ENCODE measurements at regions not wholly inside any gene's neighbourhood (a gene's known extent, or its start where the extent isn't known, plus 50 kb on each side); places are given as distances from the start of the nearest gene placed in this dataset.

DNA sequence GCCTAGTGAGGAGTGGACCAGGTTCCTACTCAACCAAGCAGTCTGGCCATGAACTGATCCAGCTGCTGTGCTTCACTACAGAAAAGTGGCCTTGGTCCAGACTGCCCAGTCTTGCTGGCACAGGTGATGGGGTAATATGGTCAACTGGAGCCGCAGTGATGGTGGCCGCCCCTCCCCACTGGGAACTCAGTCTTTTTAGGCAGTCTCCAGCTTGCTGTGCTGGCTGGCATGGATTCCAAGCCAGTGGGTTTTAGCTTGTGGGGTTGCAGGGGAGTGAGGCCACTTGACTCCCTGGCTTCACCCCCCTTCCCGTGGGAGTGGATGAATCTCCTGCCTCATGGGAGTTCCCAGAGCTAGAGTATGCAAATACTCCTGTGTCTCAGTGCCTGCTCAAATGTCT lies 52.7 kb upstream of the CDK6 start:
- TF ChIP-seq ZNF274 (IDR thresholded peaks at IDR 0.05; ENCODE audit: low read depth, low read length), result no peak

More for the DNA sequence above, 52.7 kb upstream of the CDK6 start:
- H3K4me3 ChIP-seq (ENCODE audit: low read length), result no peak overlapping the region

Data from GM08714 (cell line).